GM06990 (cell line): ENCODE measurements at regions not wholly inside any gene's neighbourhood (a gene's known extent, or its start where the extent isn't known, plus 50 kb on each side); places are given as distances from the start of the nearest gene placed in this dataset.

Source experiments
- DNase-seq: peaks from one replicate; pipeline ENCODE4 v3.0.0-alpha.2; 2011; ENCODE audit not compliant: insufficient read length; ENCODE audit errors: extremely low read depth
- H3K27me3 ChIP-seq: replicated peaks from 2 replicates; pipeline ENCODE4 v1.6.0; 2011; ENCODE audit warnings: low read length; ENCODE audit not compliant: control insufficient read depth, insufficient read depth
- H3K36me3 ChIP-seq: 2 replicates; pipeline ENCODE4 v1.5.1; 2011; ENCODE audit warnings: low read length; ENCODE audit not compliant: control insufficient read depth, insufficient read depth
- H3K4me3 ChIP-seq: replicated peaks from 2 replicates; pipeline ENCODE4 v1.5.1; 2011; ENCODE audit warnings: low read depth, mild to moderate bottlenecking, control low read depth, low read length
- TF ChIP-seq, protein P1 (sequence below): IDR thresholded peaks from 2 replicates; pipeline ENCODE4 v1.5.1; 2011; ENCODE audit warnings: low read length, control low read depth, mild to moderate bottlenecking, inconsistent platforms; ENCODE audit not compliant: insufficient read depth, poor library complexity, severe bottlenecking

- TF ChIP-seq, protein P1, sequence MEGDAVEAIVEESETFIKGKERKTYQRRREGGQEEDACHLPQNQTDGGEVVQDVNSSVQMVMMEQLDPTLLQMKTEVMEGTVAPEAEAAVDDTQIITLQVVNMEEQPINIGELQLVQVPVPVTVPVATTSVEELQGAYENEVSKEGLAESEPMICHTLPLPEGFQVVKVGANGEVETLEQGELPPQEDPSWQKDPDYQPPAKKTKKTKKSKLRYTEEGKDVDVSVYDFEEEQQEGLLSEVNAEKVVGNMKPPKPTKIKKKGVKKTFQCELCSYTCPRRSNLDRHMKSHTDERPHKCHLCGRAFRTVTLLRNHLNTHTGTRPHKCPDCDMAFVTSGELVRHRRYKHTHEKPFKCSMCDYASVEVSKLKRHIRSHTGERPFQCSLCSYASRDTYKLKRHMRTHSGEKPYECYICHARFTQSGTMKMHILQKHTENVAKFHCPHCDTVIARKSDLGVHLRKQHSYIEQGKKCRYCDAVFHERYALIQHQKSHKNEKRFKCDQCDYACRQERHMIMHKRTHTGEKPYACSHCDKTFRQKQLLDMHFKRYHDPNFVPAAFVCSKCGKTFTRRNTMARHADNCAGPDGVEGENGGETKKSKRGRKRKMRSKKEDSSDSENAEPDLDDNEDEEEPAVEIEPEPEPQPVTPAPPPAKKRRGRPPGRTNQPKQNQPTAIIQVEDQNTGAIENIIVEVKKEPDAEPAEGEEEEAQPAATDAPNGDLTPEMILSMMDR, result no peak
- no peaks in the 10 kb centered on the region for H3K36me3 ChIP-seq
- no peak overlapping the region for H3K4me3 ChIP-seq
- no peaks in the 10 kb centered on the region for H3K27me3 ChIP-seq
- no peak for DNase-seq
Observed at GRCh38 chr10:77696584-77696983, 59.0 kb upstream of the KCNMA1 start.

DNA sequence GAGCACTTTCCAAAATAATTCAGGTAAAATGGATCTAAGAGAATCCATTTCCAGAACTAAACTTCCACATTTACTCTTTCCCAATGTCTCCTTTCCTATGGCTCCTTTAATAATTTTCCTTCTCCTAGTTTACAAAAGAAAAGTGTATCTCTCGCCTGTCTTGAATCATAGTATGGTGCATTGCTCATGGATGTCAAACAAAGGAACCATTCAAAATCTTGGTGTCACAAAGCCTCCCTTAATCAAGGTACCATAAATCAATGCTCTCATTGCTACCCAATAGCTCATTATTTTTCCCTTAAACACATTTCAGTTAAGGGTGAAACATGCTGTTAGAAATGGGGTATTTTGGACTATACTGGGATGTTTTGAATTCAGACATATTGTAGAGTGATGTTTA, 57.6 kb upstream of the KCNMA1 start:
- H3K4me3 ChIP-seq, result no peak overlapping the region
- TF ChIP-seq, protein P1, result no peak
- no peaks in the 10 kb centered on the region for H3K27me3 ChIP-seq
- H3K36me3 ChIP-seq, result no peaks in the 10 kb centered on the region
- no peak for DNase-seq

DNA sequence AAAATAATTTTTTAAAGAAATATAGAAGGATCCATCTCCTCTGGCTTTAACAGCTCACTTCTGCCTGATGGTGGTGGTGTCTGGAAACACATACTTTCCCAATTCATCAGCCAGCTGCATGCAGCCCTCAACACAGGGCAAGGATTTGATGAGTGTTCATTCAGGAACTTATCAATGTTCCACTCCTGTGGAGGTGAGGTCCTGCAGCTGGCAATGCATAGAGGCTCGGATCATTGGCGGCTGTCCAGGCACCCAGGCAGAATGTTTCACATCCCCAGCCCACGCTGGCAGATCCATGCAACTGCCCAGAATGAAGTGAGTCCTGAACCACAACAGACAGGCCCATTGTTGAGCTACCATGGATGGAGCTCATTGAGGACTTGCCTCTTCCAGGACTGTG, 55.2 kb upstream of the KCNMA1 start:
- H3K4me3 ChIP-seq, result no peak overlapping the region
- H3K36me3 ChIP-seq, result no peaks in the 10 kb centered on the region
- H3K27me3 ChIP-seq, result no peaks in the 10 kb centered on the region
- no peak for DNase-seq
- TF ChIP-seq, protein P1, result no peak

GRCh38 chr10:77689339-77689738, 51.7 kb upstream of the KCNMA1 start:
- Histone ChIP-seq H3K27me3 (no peaks in the 10 kb centered on the region), H3K36me3 (no peaks in the 10 kb centered on the region), H3K4me3 (no peak overlapping the region)
- DNase-seq, result no peak
- TF ChIP-seq, protein P1, result no peak

GRCh38 chr10:77687621-77688020, 50.0 kb upstream of the KCNMA1 start:
- TF ChIP-seq, protein P1, result no peak
- Histone ChIP-seq H3K4me3 (no peak overlapping the region), H3K27me3 (no peaks in the 10 kb centered on the region), H3K36me3 (no peaks in the 10 kb centered on the region)
- no peak for DNase-seq
